ENCODE measurements at regions not wholly inside any gene's neighbourhood (a gene's known extent, or its start where the extent isn't known, plus 50 kb on each side); places are given as distances from the start of the nearest gene placed in this dataset.

DNA sequence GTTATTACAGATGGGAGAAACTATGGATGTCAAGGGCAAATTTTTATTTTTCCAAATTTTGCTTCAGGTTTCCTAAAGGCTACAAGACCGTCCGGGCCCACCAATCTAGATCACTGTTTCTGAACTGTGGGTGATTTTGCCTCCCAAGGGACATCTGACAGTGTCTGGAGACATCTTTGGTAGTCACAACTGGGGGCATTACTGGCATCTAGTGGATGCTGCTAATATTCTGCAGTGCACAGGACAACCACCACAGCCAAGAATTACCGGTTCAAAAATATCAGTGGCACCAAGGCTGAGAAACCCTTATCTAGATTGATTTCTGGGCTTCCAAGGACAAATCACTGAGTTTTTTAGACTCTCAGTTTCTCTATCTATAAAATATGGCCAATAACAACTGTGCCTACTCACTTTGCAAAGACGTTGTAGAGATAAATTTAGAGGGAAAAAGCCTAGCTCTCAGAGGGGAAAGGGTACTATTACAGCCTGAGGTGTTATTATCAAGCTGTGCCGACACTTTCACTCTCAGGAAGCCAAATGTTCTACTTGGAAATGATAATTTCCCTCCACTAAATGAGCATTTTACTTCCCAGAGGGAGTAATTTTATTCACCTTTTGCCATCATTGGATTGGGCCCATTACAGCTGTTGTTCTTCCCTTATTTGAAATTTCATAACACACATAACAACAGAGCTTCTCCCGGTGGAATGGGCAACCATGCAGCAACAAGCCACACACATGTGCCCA, 442.1 kb downstream of the CENPC start:
- H3K36me3 Mint-ChIP-seq (ENCODE audit: low read depth): no peaks in the 10 kb centered on the region
- no peaks in the 10 kb centered on the region for H3K4me1 Mint-ChIP-seq (ENCODE audit: low read depth)
- no peak for DNase-seq
- peaks cover 27% of the 10 kb centered on the region for H3K9me3 Mint-ChIP-seq
- no peaks in the 10 kb centered on the region for H3K27me3 Mint-ChIP-seq (ENCODE audit: insufficient read depth)
- TF ChIP-seq CTCF (IDR thresholded peaks at IDR 0.05): no peak
- H3K27ac Mint-ChIP-seq: no peak overlapping the region
- no peak overlapping the region for H3K4me3 Mint-ChIP-seq

DNA sequence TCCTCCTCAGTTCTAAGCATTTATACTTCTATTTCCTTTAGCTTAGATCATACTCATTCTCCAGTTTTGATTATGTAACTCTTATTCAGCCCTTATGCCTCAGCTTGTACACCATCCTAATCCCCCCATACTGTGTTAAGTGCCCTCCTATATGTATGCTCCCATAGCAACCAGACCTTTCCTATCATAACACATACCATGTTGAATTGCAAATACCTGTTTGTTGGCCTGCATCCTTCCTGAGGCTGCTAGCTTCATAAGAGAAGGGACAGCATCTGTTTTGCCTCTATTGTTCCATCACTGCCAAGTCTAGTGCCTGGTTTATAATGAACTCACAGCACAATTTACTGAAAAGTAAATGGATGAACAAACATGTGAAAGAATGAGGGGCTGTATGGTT, 443.7 kb downstream of the CENPC start:
- Mint-ChIP-seq H3K4me3 (no peak overlapping the region), H3K27me3 (ENCODE audit: insufficient read depth) (no peaks in the 10 kb centered on the region), H3K4me1 (ENCODE audit: low read depth) (no peaks in the 10 kb centered on the region), H3K36me3 (ENCODE audit: low read depth) (no peaks in the 10 kb centered on the region), H3K9me3 (peaks cover 27% of the 10 kb centered on the region), H3K27ac (no peak overlapping the region; the same call in 1 of the 2 replicates)
- no peak for TF ChIP-seq CTCF (IDR thresholded peaks at IDR 0.05)
- no peak for DNase-seq

GRCh38 chr4:67092351-67092750, 453.0 kb downstream of the CENPC start:
- H3K27ac Mint-ChIP-seq: no peak overlapping the region
- no peak for DNase-seq
- H3K36me3 Mint-ChIP-seq (ENCODE audit: low read depth): no peaks in the 10 kb centered on the region
- H3K4me1 Mint-ChIP-seq (ENCODE audit: low read depth): no peaks in the 10 kb centered on the region
- peaks cover 4% of the 10 kb centered on the region; the same call in 1 of the 2 replicates for H3K9me3 Mint-ChIP-seq
- H3K27me3 Mint-ChIP-seq (ENCODE audit: insufficient read depth): 0 out of 2 replicates have a peak, but pooled peaks cover 2% of the 10 kb centered on the region
- no peak overlapping the region for H3K4me3 Mint-ChIP-seq
- no peak for TF ChIP-seq CTCF (IDR thresholded peaks at IDR 0.05)

DNA sequence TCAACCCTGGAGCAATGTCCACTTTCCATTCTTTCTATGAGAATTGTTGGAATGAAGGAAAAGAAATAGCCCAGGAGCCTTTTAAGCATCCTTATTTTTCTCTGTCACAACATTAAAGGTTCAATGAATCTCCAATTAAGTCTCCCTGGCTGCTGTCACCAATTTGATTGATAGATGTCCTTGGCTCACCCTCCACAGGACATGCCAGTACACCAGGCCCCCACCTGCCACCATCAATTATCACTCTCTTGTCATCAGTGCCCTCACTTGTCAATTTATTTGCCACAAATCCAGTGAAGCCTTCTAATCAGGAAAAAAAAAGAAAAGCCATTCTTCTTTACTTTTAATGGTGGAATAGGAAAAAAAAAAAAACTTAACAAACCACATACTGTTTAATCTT, 453.6 kb downstream of the CENPC start:
- no peak for DNase-seq
- no peak overlapping the region for H3K4me3 Mint-ChIP-seq
- no peak for TF ChIP-seq CTCF (IDR thresholded peaks at IDR 0.05)
- H3K36me3 Mint-ChIP-seq (ENCODE audit: low read depth): no peaks in the 10 kb centered on the region
- 0 out of 2 replicates have a peak, but pooled peaks cover 2% of the 10 kb centered on the region for H3K27me3 Mint-ChIP-seq (ENCODE audit: insufficient read depth)
- H3K4me1 Mint-ChIP-seq (ENCODE audit: low read depth): no peaks in the 10 kb centered on the region
- H3K27ac Mint-ChIP-seq: no peak overlapping the region
- peaks cover 4% of the 10 kb centered on the region; the same call in 1 of the 2 replicates for H3K9me3 Mint-ChIP-seq

GRCh38 chr4:67087897-67088296, 457.4 kb downstream of the CENPC start:
- peaks cover 17% of the 10 kb centered on the region for H3K9me3 Mint-ChIP-seq

More at GRCh38 chr4:67087897-67088296, 457.4 kb downstream of the CENPC start:
- DNase-seq: no peak
- H3K36me3 Mint-ChIP-seq (ENCODE audit: low read depth): no peaks in the 10 kb centered on the region
- H3K4me1 Mint-ChIP-seq (ENCODE audit: low read depth): no peaks in the 10 kb centered on the region
- H3K27me3 Mint-ChIP-seq (ENCODE audit: insufficient read depth): 0 out of 2 replicates have a peak, but pooled peaks cover 2% of the 10 kb centered on the region
- H3K27ac Mint-ChIP-seq: no peak overlapping the region
- H3K4me3 Mint-ChIP-seq: no peak overlapping the region
- TF ChIP-seq CTCF (IDR thresholded peaks at IDR 0.05): peak; percentile 29; the same call in 1 of the 2 replicates
